Neuronal stem cell (in vitro differentiated cells): ENCODE measurements at regions not wholly inside any gene's neighbourhood (a gene's known extent, or its start where the extent isn't known, plus 50 kb on each side); places are given as distances from the start of the nearest gene placed in this dataset.

Experiments
- DNase-seq: peaks from one replicate; pipeline ENCODE4 v3.0.0-alpha.2; 2013; ENCODE audit warnings: low spot score
- H2AFZ ChIP-seq: one replicate; pipeline ENCODE4 v1.6.1; 2013; ENCODE audit warnings: mild to moderate bottlenecking, low read length, inconsistent platforms
- H2AK5ac ChIP-seq: 2 replicates; pipeline ENCODE4 v1.6.1; 2013; ENCODE audit warnings: low read depth, mild to moderate bottlenecking, inconsistent platforms, low read length, moderate library complexity, mixed read lengths
- H2BK120ac ChIP-seq: 2 replicates; pipeline ENCODE4 v1.6.1; 2013; ENCODE audit warnings: low read depth, mild to moderate bottlenecking, inconsistent platforms, low read length, moderate library complexity, mixed read lengths
- H2BK12ac ChIP-seq: one replicate; pipeline ENCODE4 v1.6.1; 2013; ENCODE audit warnings: low read length, inconsistent platforms
- H2BK15ac ChIP-seq: 2 replicates; pipeline ENCODE4 v1.6.1; 2013; ENCODE audit warnings: mild to moderate bottlenecking, low read length, inconsistent platforms, mixed read lengths
- H2BK5ac ChIP-seq: one replicate; pipeline ENCODE4 v1.6.1; 2013; ENCODE audit warnings: inconsistent platforms, mild to moderate bottlenecking, low read length, moderate library complexity
- H3K14ac ChIP-seq: one replicate; pipeline ENCODE4 v1.6.1; 2013; ENCODE audit warnings: low read length, inconsistent platforms
- H3K18ac ChIP-seq: 2 replicates; pipeline ENCODE4 v1.6.1; 2013; ENCODE audit warnings: low read length, inconsistent platforms
- H3K23ac ChIP-seq: 2 replicates; pipeline ENCODE4 v1.6.1; 2013; ENCODE audit warnings: low read depth, mild to moderate bottlenecking, mixed read lengths, low read length, inconsistent platforms; ENCODE audit not compliant: poor library complexity
- H3K27ac ChIP-seq: replicated peaks from 3 replicates; pipeline ENCODE4 v1.5.1; 2013; ENCODE audit warnings: low read length, inconsistent platforms
- H3K27me3 ChIP-seq, 3 experiments: 2 replicates each; pipeline ENCODE4 v1.6.1; 2013; ENCODE audit warnings: low read length in 3 of 3, mild to moderate bottlenecking in 2 of 3, inconsistent platforms in 1 of 3, low read depth in 1 of 3, mixed read lengths in 1 of 3, moderate library complexity in 1 of 3; ENCODE audit not compliant: control insufficient read depth in 3 of 3, insufficient read depth in 3 of 3
- H3K36me3 ChIP-seq, 2 donors: replicated peaks in 1 of 2; 2 replicates each; pipeline ENCODE4 v1.6.1; 2013; ENCODE audit warnings: low read length in 2 of 2; ENCODE audit not compliant: control insufficient read depth in 2 of 2, insufficient read depth in 2 of 2
- H3K4ac ChIP-seq: 2 replicates; pipeline ENCODE4 v1.6.1; 2013; ENCODE audit warnings: inconsistent platforms, mild to moderate bottlenecking, low read length, moderate library complexity
- H3K4me1 ChIP-seq, 2 donors: 1 replicate in 1 of 2; 2 replicates in 1 of 2; pipeline ENCODE4 v1.6.1; 2013; ENCODE audit warnings: low read length in 2 of 2, low read depth in 1 of 2; ENCODE audit not compliant: control insufficient read depth in 2 of 2, insufficient read depth in 1 of 2
- H3K4me2 ChIP-seq: one replicate; pipeline ENCODE4 v1.6.1; 2013; ENCODE audit warnings: mild to moderate bottlenecking, low read length, inconsistent platforms; ENCODE audit not compliant: insufficient read depth, poor library complexity, severe bottlenecking
- H3K4me3 ChIP-seq, 2 donors: 2 replicates each; pipeline ENCODE4 v1.5.1; 2013; ENCODE audit warnings: low read length in 2 of 2, mild to moderate bottlenecking in 2 of 2, inconsistent platforms in 1 of 2, moderate library complexity in 1 of 2
- H3K79me1 ChIP-seq: one replicate; pipeline ENCODE4 v1.6.1; 2013; ENCODE audit warnings: low read depth, mild to moderate bottlenecking, inconsistent platforms, low read length, moderate library complexity
- H3K9ac ChIP-seq: one replicate; pipeline ENCODE4 v1.6.1; 2013; ENCODE audit warnings: mild to moderate bottlenecking, low read depth, low read length, inconsistent platforms; ENCODE audit not compliant: poor library complexity
- H3K9me3 ChIP-seq, 2 donors: replicated peaks in 1 of 2; 2 replicates each; pipeline versions ENCODE3 to v1.6.1; 2013; ENCODE audit warnings: low read length in 2 of 2, mild to moderate bottlenecking in 2 of 2, inconsistent platforms in 1 of 2, low read depth in 1 of 2, mixed read lengths in 1 of 2, moderate library complexity in 1 of 2; ENCODE audit not compliant: control insufficient read depth in 2 of 2, insufficient read depth in 1 of 2
- H4K8ac ChIP-seq: one replicate; pipeline ENCODE4 v1.6.1; 2013; ENCODE audit warnings: low read depth, mild to moderate bottlenecking, inconsistent platforms, low read length, moderate library complexity
- H4K91ac ChIP-seq: one replicate; pipeline ENCODE4 v1.6.1; 2013; ENCODE audit warnings: low read length, low read depth, mild to moderate bottlenecking, inconsistent platforms; ENCODE audit not compliant: poor library complexity
- WGBS, 2 donors: extraction: QIAGEN DNeasy Blood & Tissue Kit; methylation state at CpG; one replicate each; pipeline ENCODE4 v1.1.7; 2013; ENCODE audit warnings: missing lambda C conversion rate in 2 of 2, mixed read lengths in 1 of 2; ENCODE audit not compliant: insufficient read length in 2 of 2, insufficient replicate concordance in 1 of 2; ENCODE audit errors: extremely low coverage in 2 of 2; 5-methylcytosine and 5-hydroxymethylcytosine counted together

DNA sequence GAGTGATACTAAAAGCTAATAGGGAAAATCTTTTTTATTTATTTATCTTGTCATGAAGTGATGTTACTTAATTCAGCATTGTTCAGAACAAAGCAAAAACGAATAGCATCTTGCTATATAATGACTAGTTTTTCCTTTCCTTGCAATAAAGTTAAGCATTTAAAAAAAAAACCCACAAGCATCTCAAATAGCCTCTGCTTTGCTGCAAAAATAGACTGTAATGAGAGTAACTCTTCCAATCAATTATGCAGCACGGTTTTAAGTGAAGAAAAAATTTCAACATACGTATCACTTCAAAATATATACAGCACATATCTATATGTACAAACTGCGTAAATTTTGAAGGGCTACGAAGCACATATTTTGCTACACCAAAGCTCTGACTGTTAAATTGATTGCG lies 153.3 kb upstream of the VRK2 start:
- Histone ChIP-seq H2BK15ac (no peak overlapping the region), H3K18ac (no peak overlapping the region), H2BK5ac (no peak overlapping the region), H2AFZ (no peak overlapping the region), H3K4me2 (no peak overlapping the region), H3K27ac (no peak overlapping the region), H3K4me3 (no peak overlapping the region), H2BK12ac (no peak overlapping the region), H3K4ac (no peak overlapping the region), H3K9ac (no peak overlapping the region), H3K4me1 (no peaks in the 10 kb centered on the region), H2AK5ac (no peak overlapping the region), H3K36me3 (no peaks in the 10 kb centered on the region), H3K9me3 (no peaks in the 10 kb centered on the region), H3K79me1 (no peaks in the 10 kb centered on the region), H3K27me3 (no peaks in the 10 kb centered on the region), H4K8ac (no peak overlapping the region), H4K91ac (no peak overlapping the region), H3K14ac (no peak overlapping the region), H3K23ac (no peak overlapping the region), H2BK120ac (no peak overlapping the region)
- DNase-seq = no peak
- no CpG with 5 or more reads among the region's 6 CpGs for WGBS, 2 donors

DNA sequence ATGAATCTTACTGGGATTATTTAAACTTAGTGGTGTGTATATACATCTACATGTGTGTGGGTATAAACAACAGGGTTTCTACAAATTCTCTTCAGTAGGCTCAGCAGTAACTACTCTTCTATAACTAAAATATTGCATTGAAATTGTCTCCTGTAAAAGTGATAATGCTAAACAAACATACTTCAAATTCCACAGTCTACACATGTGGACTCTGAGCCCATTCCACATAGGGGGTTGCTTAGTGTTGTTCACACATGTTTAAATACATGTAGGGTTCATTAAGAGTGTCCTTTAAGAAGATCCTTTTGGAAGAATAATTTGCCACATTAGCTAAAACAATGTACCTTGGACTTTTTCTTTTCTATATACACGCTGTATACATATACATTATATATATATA lies 152.8 kb upstream of the VRK2 start:
- H3K4ac ChIP-seq = no peak overlapping the region
- no peak overlapping the region for H4K91ac ChIP-seq
- H2AK5ac ChIP-seq = no peak overlapping the region
- H2BK120ac ChIP-seq = no peak overlapping the region
- H2AFZ ChIP-seq = no peak overlapping the region
- H3K14ac ChIP-seq = no peak overlapping the region
- no peaks in the 10 kb centered on the region for H3K27me3 ChIP-seq
- no peaks in the 10 kb centered on the region for H3K9me3 ChIP-seq
- H3K4me3 ChIP-seq = no peak overlapping the region
- H2BK5ac ChIP-seq = no peak overlapping the region
- no peaks in the 10 kb centered on the region for H3K4me1 ChIP-seq
- no peak overlapping the region for H3K27ac ChIP-seq
- no peak overlapping the region for H3K18ac ChIP-seq
- H3K23ac ChIP-seq = no peak overlapping the region
- H3K36me3 ChIP-seq = no peaks in the 10 kb centered on the region
- H2BK12ac ChIP-seq = no peak overlapping the region
- H2BK15ac ChIP-seq = no peak overlapping the region
- H3K4me2 ChIP-seq = no peak overlapping the region
- H4K8ac ChIP-seq = no peak overlapping the region
- H3K79me1 ChIP-seq = no peaks in the 10 kb centered on the region
- DNase-seq = no peak
- no peak overlapping the region for H3K9ac ChIP-seq
- no CpG with 5 or more reads among the region's 1 CpG for WGBS, 2 donors

DNA sequence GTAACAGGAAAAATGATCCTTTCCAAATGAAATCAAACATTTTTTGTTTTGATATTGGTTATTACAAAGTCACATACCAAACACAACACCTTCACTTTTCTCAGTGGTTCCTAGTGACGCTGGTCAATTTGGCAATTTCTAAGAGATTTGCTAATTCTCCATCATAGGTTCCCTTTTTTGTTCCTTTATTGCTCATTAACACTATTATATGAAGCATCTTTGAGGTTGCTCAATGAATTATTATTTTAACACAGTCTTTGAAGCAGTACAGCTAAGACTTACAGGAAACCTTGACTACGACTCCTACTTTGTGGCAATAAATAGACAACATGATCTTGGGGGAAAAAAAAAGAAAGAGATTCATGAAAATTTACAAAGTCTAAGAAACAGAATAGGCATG lies 152.2 kb upstream of the VRK2 start:
- no peak for DNase-seq
- Histone ChIP-seq H3K9ac (no peak overlapping the region), H3K4me2 (no peak overlapping the region), H4K8ac (no peak overlapping the region), H3K9me3 (no peaks in the 10 kb centered on the region), H3K4ac (no peak overlapping the region), H3K27ac (no peak overlapping the region), H3K4me1 (no peaks in the 10 kb centered on the region), H2AK5ac (no peak overlapping the region), H3K79me1 (no peaks in the 10 kb centered on the region), H3K14ac (no peak overlapping the region), H3K27me3 (no peaks in the 10 kb centered on the region), H2BK15ac (no peak overlapping the region), H4K91ac (no peak overlapping the region), H3K36me3 (no peaks in the 10 kb centered on the region), H3K4me3 (no peak overlapping the region), H3K23ac (no peak overlapping the region), H2BK120ac (no peak overlapping the region), H2BK5ac (no peak overlapping the region), H2AFZ (no peak overlapping the region), H3K18ac (no peak overlapping the region), H2BK12ac (no peak overlapping the region)
- no CpG with 5 or more reads among the region's 2 CpGs for WGBS, 2 donors

DNA sequence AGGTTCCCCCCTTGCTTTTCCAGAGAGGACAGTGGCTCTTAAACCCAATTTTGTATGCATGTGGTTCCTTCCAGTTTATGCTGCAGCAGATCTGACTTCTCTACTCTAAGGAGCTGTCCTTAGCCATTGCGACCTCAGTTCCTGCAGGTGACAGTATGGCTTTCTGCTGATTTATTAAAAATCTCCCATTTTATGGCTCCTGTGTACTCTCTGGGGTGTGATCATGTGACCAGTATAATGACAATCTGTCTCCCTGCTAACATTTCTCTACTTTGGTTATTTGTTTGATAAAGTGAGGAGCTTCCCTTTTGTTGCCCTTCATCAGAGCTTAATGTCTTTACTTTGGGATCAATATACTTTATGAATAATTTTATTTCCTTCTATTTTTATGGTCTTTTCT lies 148.7 kb upstream of the VRK2 start:
- no peak overlapping the region for H2BK12ac ChIP-seq
- H3K27me3 ChIP-seq = no peaks in the 10 kb centered on the region
- H3K9ac ChIP-seq = no peak overlapping the region
- H2BK5ac ChIP-seq = no peak overlapping the region
- no peaks in the 10 kb centered on the region for H3K9me3 ChIP-seq
- H2BK120ac ChIP-seq = no peak overlapping the region
- H4K8ac ChIP-seq = no peak overlapping the region
- H3K4ac ChIP-seq = no peak overlapping the region
- no peak overlapping the region for H4K91ac ChIP-seq
- no peak overlapping the region for H3K14ac ChIP-seq
- WGBS, 2 donors = no CpG with 5 or more reads among the region's 1 CpG
- H3K27ac ChIP-seq = no peak overlapping the region
- no peak overlapping the region for H3K23ac ChIP-seq
- no peak overlapping the region for H3K4me2 ChIP-seq
- H3K36me3 ChIP-seq = no peaks in the 10 kb centered on the region
- no peak overlapping the region for H2AFZ ChIP-seq
- H3K4me3 ChIP-seq = no peak overlapping the region
- H2AK5ac ChIP-seq = no peak overlapping the region
- H3K18ac ChIP-seq = no peak overlapping the region
- H3K4me1 ChIP-seq = no peaks in the 10 kb centered on the region
- no peak overlapping the region for H2BK15ac ChIP-seq
- no peaks in the 10 kb centered on the region for H3K79me1 ChIP-seq
- no peak for DNase-seq
